Uterus (tissue), 3 donors: ENCODE measurements at regions not wholly inside any gene's neighbourhood (a gene's known extent, or its start where the extent isn't known, plus 50 kb on each side); places are given as distances from the start of the nearest gene placed in this dataset.
A peak's percentile ranks its signal among the peaks of the same experiment; 100 is the strongest.

ENCODE experiments used
- DNase-seq, 2 donors: peaks; one replicate each; pipeline ENCODE4 v3.0.0-alpha.2; 2019 to 2020
- H3K27ac ChIP-seq, 2 donors: fragments of 200-600 bp; sonication (generic); 1 replicate in 1 of 2; 2 replicates in 1 of 2; pipeline ENCODE4 v1.5.1; 2016 to 2018
- H3K27me3 ChIP-seq, 2 donors: fragments of 200-600 bp; sonication (generic); one replicate each; pipeline ENCODE4 v1.5.1; 2018 to 2019; ENCODE audit warnings: control low read depth in 1 of 2
- H3K36me3 ChIP-seq, 2 donors: fragments of 200-600 bp; sonication (generic); one replicate each; pipeline ENCODE4 v1.5.1; 2019; ENCODE audit warnings: control low read depth in 1 of 2
- H3K4me1 ChIP-seq, 2 donors: fragments of 200-600 bp; sonication (generic); one replicate each; pipeline ENCODE4 v1.5.1; 2018 to 2019; ENCODE audit warnings: control low read depth in 1 of 2
- H3K4me3 ChIP-seq, 2 donors: fragments of 200-600 bp; sonication (generic); 1 replicate in 1 of 2; 2 replicates in 1 of 2; pipeline ENCODE4 v1.5.1; 2018 to 2019; ENCODE audit warnings: mild to moderate bottlenecking in 1 of 2
- H3K9me3 ChIP-seq, 2 donors: fragments of 200-600 bp; sonication (generic); one replicate each; pipeline ENCODE4 v1.5.1; 2019; ENCODE audit warnings: control low read depth in 1 of 2
- POLR2A ChIP-seq, 2 donors: fragments of 450-650 bp; IDR thresholded peaks; one replicate each; pipeline ENCODE4 v1.6.1; 2016; ENCODE audit warnings: antibody characterized with exemption in 2 of 2, mild to moderate bottlenecking in 1 of 2, moderate library complexity in 1 of 2
- intact Hi-C: fragments of 100-400 bp; cut with DNase I; formaldehyde crosslinking; loops from one replicate; pipeline ENCODE4 v1.15.1; 2023; ENCODE audit warnings: low total_unique reads
- TF ChIP-seq, protein P1 (sequence below), 4 experiments: fragments of 200-600 bp in 2 of 4; fragments of 450-650 bp in 2 of 4; sonication (generic) in 2 of 4; IDR thresholded peaks; one replicate each; pipeline ENCODE4 v1.5.1; 2016 to 2019; ENCODE audit warnings: antibody characterized with exemption in 4 of 4, mild to moderate bottlenecking in 2 of 4, moderate library complexity in 1 of 4
- donor health status: DM: yes; HTN: yes; CAD: no.

DNA sequence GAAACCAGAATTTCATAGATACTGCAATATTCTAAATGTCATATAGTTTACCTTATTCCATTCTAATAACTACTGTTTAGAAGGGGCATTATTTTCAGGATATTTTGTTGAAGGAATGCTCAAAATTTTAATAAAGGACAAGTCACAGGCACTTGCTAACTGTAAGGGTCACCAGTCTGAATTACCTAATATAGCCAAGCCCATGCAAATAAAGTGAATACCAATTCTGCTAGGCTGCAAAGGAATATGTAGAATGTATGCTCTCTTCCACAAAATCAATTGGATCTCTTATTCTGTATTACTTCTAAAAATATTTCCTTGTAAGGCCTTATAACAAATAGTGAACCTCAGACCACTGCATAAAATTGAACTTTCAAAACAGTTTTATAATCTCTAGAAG lies 52.3 kb upstream of the FAT4 start:
- H3K4me3 ChIP-seq = no peak overlapping the region
- H3K4me1 ChIP-seq = no peaks in the 10 kb centered on the region
- no peaks in the 10 kb centered on the region for H3K36me3 ChIP-seq
- TF ChIP-seq, protein P1, sequence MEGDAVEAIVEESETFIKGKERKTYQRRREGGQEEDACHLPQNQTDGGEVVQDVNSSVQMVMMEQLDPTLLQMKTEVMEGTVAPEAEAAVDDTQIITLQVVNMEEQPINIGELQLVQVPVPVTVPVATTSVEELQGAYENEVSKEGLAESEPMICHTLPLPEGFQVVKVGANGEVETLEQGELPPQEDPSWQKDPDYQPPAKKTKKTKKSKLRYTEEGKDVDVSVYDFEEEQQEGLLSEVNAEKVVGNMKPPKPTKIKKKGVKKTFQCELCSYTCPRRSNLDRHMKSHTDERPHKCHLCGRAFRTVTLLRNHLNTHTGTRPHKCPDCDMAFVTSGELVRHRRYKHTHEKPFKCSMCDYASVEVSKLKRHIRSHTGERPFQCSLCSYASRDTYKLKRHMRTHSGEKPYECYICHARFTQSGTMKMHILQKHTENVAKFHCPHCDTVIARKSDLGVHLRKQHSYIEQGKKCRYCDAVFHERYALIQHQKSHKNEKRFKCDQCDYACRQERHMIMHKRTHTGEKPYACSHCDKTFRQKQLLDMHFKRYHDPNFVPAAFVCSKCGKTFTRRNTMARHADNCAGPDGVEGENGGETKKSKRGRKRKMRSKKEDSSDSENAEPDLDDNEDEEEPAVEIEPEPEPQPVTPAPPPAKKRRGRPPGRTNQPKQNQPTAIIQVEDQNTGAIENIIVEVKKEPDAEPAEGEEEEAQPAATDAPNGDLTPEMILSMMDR (IDR thresholded peaks at IDR 0.05) = no peak
- TF ChIP-seq POLR2A (IDR thresholded peaks at IDR 0.05) = no peak
- intact Hi-C loops = no loop called here
- DNase-seq = no peak
- H3K27me3 ChIP-seq = no peaks in the 10 kb centered on the region
- H3K27ac ChIP-seq = no peak overlapping the region
- no peaks in the 10 kb centered on the region for H3K9me3 ChIP-seq

DNA sequence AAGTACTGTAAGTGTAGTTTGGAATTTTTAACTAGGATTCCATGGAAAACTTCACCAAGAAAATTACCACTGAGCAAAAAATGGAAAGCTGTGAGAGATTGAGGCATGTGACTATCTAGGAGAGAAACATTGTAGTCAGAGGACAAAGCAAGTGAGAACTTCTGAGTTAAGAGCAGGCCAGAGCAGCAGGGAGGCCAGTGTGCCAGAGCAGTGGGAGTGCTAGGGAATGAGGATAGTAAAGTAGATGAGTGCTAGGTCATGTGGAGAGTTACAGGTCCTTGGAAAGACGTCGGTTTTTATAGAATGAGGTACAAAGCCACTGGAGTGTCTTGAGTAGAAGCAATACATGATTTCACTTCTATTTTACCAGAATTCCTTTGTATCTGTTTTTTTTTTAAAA lies 52.7 kb upstream of the FAT4 start:
- Histone ChIP-seq H3K27me3 (no peaks in the 10 kb centered on the region), H3K9me3 (no peaks in the 10 kb centered on the region), H3K36me3 (no peaks in the 10 kb centered on the region), H3K4me3 (no peak overlapping the region), H3K27ac (no peak overlapping the region), H3K4me1 (no peaks in the 10 kb centered on the region)
- DNase-seq = no peak
- TF ChIP-seq POLR2A (IDR thresholded peaks at IDR 0.05) = no peak
- TF ChIP-seq, protein P1 (IDR thresholded peaks at IDR 0.05) = no peak
- intact Hi-C loops = no loop called here

DNA sequence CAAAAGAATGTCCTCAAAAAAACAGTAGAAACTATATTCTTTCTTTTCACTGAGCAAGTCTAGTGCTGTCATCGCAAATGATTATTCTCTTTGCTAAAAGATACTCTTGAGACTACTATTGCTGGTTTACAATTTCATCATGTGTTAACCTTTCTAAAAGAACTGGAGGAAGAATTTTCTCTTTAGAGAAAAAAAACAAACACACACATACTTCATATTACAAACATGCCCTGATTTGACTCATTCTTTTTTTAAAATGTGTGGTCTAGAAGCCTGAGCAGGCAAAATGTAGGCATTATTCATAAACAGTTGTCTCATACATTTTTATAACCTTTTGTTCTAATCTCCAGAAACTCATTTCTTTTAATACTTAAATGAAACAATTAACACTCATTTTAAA lies 60.6 kb upstream of the FAT4 start:
- H3K36me3 ChIP-seq = no peaks in the 10 kb centered on the region
- H3K27ac ChIP-seq = no peak overlapping the region
- H3K4me3 ChIP-seq = no peak overlapping the region
- TF ChIP-seq, protein P1 (IDR thresholded peaks at IDR 0.05) = no peak
- no peak for TF ChIP-seq POLR2A (IDR thresholded peaks at IDR 0.05)
- no peaks in the 10 kb centered on the region for H3K27me3 ChIP-seq
- H3K4me1 ChIP-seq = no peaks in the 10 kb centered on the region
- H3K9me3 ChIP-seq = no peaks in the 10 kb centered on the region
- intact Hi-C loops = no loop called here
- DNase-seq = no peak

DNA sequence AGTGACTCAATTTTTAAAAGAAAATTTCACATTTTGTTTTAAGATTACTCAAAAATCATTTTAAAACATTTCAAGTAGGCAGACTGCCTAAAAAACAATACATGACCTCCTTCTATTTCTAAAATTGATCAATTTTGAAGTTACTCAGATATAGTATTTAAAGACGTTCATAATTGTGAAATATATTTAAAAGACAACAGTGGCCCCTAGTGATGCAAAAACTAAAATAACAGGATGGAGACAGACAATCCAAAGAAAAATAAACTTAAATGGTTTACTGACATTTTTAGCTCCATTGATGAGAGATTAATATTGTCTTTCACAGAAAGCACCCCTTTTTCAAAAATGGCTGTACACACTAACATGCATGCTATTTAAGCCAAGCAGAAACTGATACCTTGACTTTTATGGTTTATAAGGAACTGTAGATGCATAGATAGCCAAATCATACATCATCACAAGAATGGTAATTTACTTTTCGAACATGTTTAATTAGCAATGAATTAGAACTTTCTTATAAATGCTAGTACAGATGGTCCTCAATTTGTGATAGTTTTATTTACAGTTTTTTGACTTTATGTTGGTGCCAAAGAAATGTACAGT lies 69.8 kb upstream of the FAT4 start:
- DNase-seq = no peak
- no peaks in the 10 kb centered on the region for H3K4me1 ChIP-seq
- intact Hi-C loops = no loop called here
- no peaks in the 10 kb centered on the region for H3K27me3 ChIP-seq
- TF ChIP-seq, protein P1 (IDR thresholded peaks at IDR 0.05) = peak in 3 of 4 experiments; percentile 10 to 35 (median 12)
- no peak for TF ChIP-seq POLR2A (IDR thresholded peaks at IDR 0.05)
- H3K36me3 ChIP-seq = no peaks in the 10 kb centered on the region
- H3K9me3 ChIP-seq = no peaks in the 10 kb centered on the region
- H3K4me3 ChIP-seq = no peak overlapping the region
- H3K27ac ChIP-seq = no peak overlapping the region

DNA sequence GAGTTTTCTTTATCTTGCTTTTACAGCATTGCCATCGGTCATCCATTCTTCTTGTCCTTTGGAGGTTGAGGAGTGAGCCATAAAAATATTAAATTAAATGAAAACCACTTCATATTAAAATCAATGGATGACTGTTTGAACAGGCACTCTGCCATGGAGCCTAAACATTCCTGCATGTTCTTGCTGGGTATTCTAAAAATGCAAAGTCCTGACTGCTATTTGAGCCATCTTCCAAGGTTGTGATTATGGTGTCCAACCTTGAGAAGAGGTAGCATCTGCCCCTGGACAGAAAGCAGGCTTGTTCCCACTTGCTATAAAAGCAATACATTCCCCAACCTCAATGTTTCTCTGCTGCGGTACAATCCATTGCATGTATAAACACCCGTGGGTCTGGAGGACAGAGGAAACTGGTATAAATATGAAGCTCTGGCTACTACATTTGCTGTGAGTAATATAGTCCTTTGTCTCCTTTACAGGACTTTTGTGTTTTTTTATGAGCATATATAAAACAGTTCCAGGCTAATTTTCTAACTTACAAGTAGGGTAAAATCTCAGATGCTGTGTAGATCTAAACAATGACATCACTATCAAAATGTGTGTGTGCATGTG lies 70.9 kb upstream of the FAT4 start:
- no peaks in the 10 kb centered on the region for H3K27me3 ChIP-seq
- intact Hi-C loops = no loop called here

More for the DNA sequence above, 70.9 kb upstream of the FAT4 start:
- H3K27ac ChIP-seq = no peak overlapping the region
- DNase-seq = no peak
- no peaks in the 10 kb centered on the region for H3K9me3 ChIP-seq
- H3K4me1 ChIP-seq = no peaks in the 10 kb centered on the region
- TF ChIP-seq, protein P1 (IDR thresholded peaks at IDR 0.05) = no peak
- no peak for TF ChIP-seq POLR2A (IDR thresholded peaks at IDR 0.05)
- H3K36me3 ChIP-seq = no peaks in the 10 kb centered on the region
- H3K4me3 ChIP-seq = no peak overlapping the region
